Uterus (tissue), 2 donors: ENCODE measurements at regions not wholly inside any gene's neighbourhood (a gene's known extent, or its start where the extent isn't known, plus 50 kb on each side); places are given as distances from the start of the nearest gene placed in this dataset.

ENCODE experiments used
- CTCF ChIP-seq, 4 experiments: fragments of 200-600 bp in 2 of 4; fragments of 450-650 bp in 2 of 4; sonication (generic) in 2 of 4; IDR thresholded peaks; one replicate each; pipeline ENCODE4 v1.5.1; 2016 to 2019; ENCODE audit warnings: antibody characterized with exemption in 4 of 4, mild to moderate bottlenecking in 2 of 4, moderate library complexity in 1 of 4
- POLR2A ChIP-seq, 2 donors: fragments of 450-650 bp; IDR thresholded peaks; one replicate each; pipeline ENCODE4 v1.6.1; 2016; ENCODE audit warnings: antibody characterized with exemption in 2 of 2, mild to moderate bottlenecking in 1 of 2, moderate library complexity in 1 of 2

GRCh38 chr18:40687399-40687798 lies 1267.6 kb upstream of the PIK3C3 start:
- no peak for TF ChIP-seq CTCF (IDR thresholded peaks at IDR 0.05)
- no peak for TF ChIP-seq POLR2A (IDR thresholded peaks at IDR 0.05)
